Breast epithelium (tissue), 3 donors: ENCODE measurements at regions not wholly inside any gene's neighbourhood (a gene's known extent, or its start where the extent isn't known, plus 50 kb on each side); places are given as distances from the start of the nearest gene placed in this dataset.
"Not testable (repeated sequence)": the region's sequence is repeated elsewhere in the genome, so short reads cannot be mapped to it uniquely, and the experiment has no call there.

Source experiments
- CTCF ChIP-seq, 3 donors: fragments of 450-650 bp; IDR thresholded peaks; one replicate each; pipeline ENCODE4 v1.5.1; 2016 to 2017; ENCODE audit warnings: antibody characterized with exemption in 3 of 3, mild to moderate bottlenecking in 3 of 3, moderate library complexity in 3 of 3
- POLR2A ChIP-seq: fragments of 450-650 bp; IDR thresholded peaks from one replicate; pipeline ENCODE4 v1.6.1; 2016; ENCODE audit warnings: antibody characterized with exemption, mild to moderate bottlenecking, moderate library complexity
- POLR2AphosphoS5 ChIP-seq, 3 donors: sonication (generic); formaldehyde crosslinking; IDR thresholded peaks; one replicate each; pipeline ENCODE4 v1.6.1; 2017; ENCODE audit warnings: antibody characterized with exemption in 3 of 3

- TF ChIP-seq CTCF (IDR thresholded peaks at IDR 0.05); POLR2AphosphoS5 (IDR thresholded peaks at IDR 0.05); POLR2A: not testable (repeated sequence)
Observed at GRCh38 chr2:87675487-87675886, 72.4 kb upstream of the PLGLB2 start.
